SK-N-SH treated with all-trans-retinoic acid at 6 μM for 48 hours (cell line): ENCODE measurements at regions not wholly inside any gene's neighbourhood (a gene's known extent, or its start where the extent isn't known, plus 50 kb on each side); places are given as distances from the start of the nearest gene placed in this dataset.

Experiments
- ATAC-seq: fragments of 200-7000 bp; cut with Tn5 transposase; 3 replicates; pipeline ENCODE4 v1.9.1; 2020; ENCODE audit warnings: mild to moderate bottlenecking, moderate library complexity
- ARNTL ChIP-seq: fragments of 450-650 bp; formaldehyde crosslinking; IDR thresholded peaks from 2 replicates; pipeline ENCODE4 v1.5.0; 2020; ENCODE audit warnings: low read depth, mild to moderate bottlenecking, moderate library complexity, borderline replicate concordance
- BACH2 ChIP-seq: fragments of 250-450 bp; sonication (Bioruptor Pico); IDR thresholded peaks from 2 replicates; pipeline ENCODE4 v1.9.0; 2021; ENCODE audit warnings: mild to moderate bottlenecking, borderline replicate concordance
- CSDC2 ChIP-seq: fragments of 250-450 bp; sonication (Bioruptor Pico); IDR thresholded peaks from 2 replicates; pipeline ENCODE4 v1.5.0; 2020; ENCODE audit warnings: mild to moderate bottlenecking, moderate library complexity
- CSRNP3 ChIP-seq: fragments of 250-450 bp; sonication (Bioruptor Pico); IDR thresholded peaks from 2 replicates; pipeline ENCODE4 v1.5.1; 2021; ENCODE audit warnings: mild to moderate bottlenecking, moderate library complexity
- ESRRG ChIP-seq: fragments of 250-450 bp; sonication (Bioruptor Pico); IDR thresholded peaks from 2 replicates; pipeline ENCODE4 v1.6.1; 2021; ENCODE audit warnings: mild to moderate bottlenecking
- GLIS3 ChIP-seq: fragments of 250-450 bp; sonication (Bioruptor Pico); IDR thresholded peaks from 2 replicates; pipeline ENCODE4 v1.5.0; 2020; ENCODE audit warnings: mild to moderate bottlenecking, moderate library complexity
- OSR1 ChIP-seq: fragments of 250-450 bp; sonication (Bioruptor Pico); IDR thresholded peaks from 2 replicates; pipeline ENCODE4 v1.8.0; 2022; ENCODE audit warnings: moderate library complexity, mild to moderate bottlenecking, inconsistent platforms
- POU6F1 ChIP-seq: fragments of 250-450 bp; sonication (Bioruptor Pico); IDR thresholded peaks from 2 replicates; pipeline ENCODE4 v1.8.0; 2021; ENCODE audit warnings: low read depth, mild to moderate bottlenecking, moderate library complexity, borderline replicate concordance
- PPARA ChIP-seq: fragments of 250-450 bp; sonication (Bioruptor Pico); IDR thresholded peaks from 2 replicates; pipeline ENCODE4 v1.5.0; 2020; ENCODE audit warnings: mild to moderate bottlenecking, borderline replicate concordance
- RARB ChIP-seq: fragments of 250-450 bp; sonication (Bioruptor Pico); IDR thresholded peaks from 2 replicates; pipeline ENCODE4 v1.8.0; 2021; ENCODE audit warnings: mild to moderate bottlenecking, moderate library complexity
- SNAI2 ChIP-seq: fragments of 250-450 bp; sonication (Bioruptor Pico); IDR thresholded peaks from 2 replicates; pipeline ENCODE4 v1.5.0; 2020; ENCODE audit warnings: mild to moderate bottlenecking, moderate library complexity
- TCF4 ChIP-seq: fragments of 250-450 bp; sonication (Bioruptor Pico); IDR thresholded peaks from 2 replicates; pipeline ENCODE4 v1.8.0; 2021; ENCODE audit warnings: mild to moderate bottlenecking, moderate library complexity, borderline replicate concordance
- ZC3H10 ChIP-seq: fragments of 250-450 bp; sonication (Bioruptor Pico); IDR thresholded peaks from 2 replicates; pipeline ENCODE4 v1.5.1; 2021; ENCODE audit warnings: mild to moderate bottlenecking, moderate library complexity
- ZFP3 ChIP-seq: fragments of 250-450 bp; sonication (Bioruptor Pico); IDR thresholded peaks from 2 replicates; pipeline ENCODE4 v1.5.0; 2020; ENCODE audit warnings: mild to moderate bottlenecking, moderate library complexity
- ZFP30 ChIP-seq: fragments of 450-650 bp; formaldehyde crosslinking; IDR thresholded peaks from 2 replicates; pipeline ENCODE4 v1.5.0; 2022; ENCODE audit warnings: mild to moderate bottlenecking, moderate library complexity
- ZNF565 ChIP-seq: fragments of 450-650 bp; formaldehyde crosslinking; conservative IDR thresholded peaks from 2 replicates; pipeline ENCODE4 v1.5.0; 2020; ENCODE audit warnings: low read depth, mild to moderate bottlenecking, moderate library complexity
- ZNF70 ChIP-seq: fragments of 450-650 bp; formaldehyde crosslinking; IDR thresholded peaks from 2 replicates; pipeline ENCODE4 v1.5.0; 2020; ENCODE audit warnings: mild to moderate bottlenecking, moderate library complexity
- ZNF8 ChIP-seq: fragments of 450-650 bp; formaldehyde crosslinking; IDR thresholded peaks from 2 replicates; pipeline ENCODE4 v1.5.0; 2020; ENCODE audit warnings: mild to moderate bottlenecking, moderate library complexity
- TF ChIP-seq, protein P1 (sequence below): fragments of 250-450 bp; sonication (Bioruptor Pico); IDR thresholded peaks from 2 replicates; pipeline ENCODE4 v1.5.0; 2020; ENCODE audit warnings: mild to moderate bottlenecking, moderate library complexity
- TF ChIP-seq, protein P2 (sequence below): fragments of 250-450 bp; sonication (Bioruptor Pico); IDR thresholded peaks from 2 replicates; pipeline ENCODE4 v1.8.0; 2020; ENCODE audit warnings: mild to moderate bottlenecking, moderate library complexity, borderline replicate concordance

DNA sequence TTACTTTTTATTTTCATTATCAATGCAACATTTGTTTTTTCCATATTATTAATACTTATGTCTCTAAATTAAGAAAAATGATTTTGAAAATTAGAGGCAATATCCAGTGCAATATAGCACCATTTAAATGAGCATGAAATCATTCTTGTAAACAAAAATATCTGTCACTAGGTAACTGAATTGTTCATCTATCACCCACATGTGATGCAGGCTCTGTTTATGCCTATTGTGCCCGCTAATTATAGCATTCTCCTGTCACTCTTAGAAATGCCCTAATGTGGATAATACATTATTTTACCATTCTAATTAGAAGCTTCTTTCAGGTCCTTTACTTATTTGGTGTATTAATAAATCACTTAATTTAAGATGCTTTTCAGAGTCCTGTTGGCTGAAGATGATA, 1332.4 kb downstream of the AACS start (continued):
- TF ChIP-seq, protein P1, sequence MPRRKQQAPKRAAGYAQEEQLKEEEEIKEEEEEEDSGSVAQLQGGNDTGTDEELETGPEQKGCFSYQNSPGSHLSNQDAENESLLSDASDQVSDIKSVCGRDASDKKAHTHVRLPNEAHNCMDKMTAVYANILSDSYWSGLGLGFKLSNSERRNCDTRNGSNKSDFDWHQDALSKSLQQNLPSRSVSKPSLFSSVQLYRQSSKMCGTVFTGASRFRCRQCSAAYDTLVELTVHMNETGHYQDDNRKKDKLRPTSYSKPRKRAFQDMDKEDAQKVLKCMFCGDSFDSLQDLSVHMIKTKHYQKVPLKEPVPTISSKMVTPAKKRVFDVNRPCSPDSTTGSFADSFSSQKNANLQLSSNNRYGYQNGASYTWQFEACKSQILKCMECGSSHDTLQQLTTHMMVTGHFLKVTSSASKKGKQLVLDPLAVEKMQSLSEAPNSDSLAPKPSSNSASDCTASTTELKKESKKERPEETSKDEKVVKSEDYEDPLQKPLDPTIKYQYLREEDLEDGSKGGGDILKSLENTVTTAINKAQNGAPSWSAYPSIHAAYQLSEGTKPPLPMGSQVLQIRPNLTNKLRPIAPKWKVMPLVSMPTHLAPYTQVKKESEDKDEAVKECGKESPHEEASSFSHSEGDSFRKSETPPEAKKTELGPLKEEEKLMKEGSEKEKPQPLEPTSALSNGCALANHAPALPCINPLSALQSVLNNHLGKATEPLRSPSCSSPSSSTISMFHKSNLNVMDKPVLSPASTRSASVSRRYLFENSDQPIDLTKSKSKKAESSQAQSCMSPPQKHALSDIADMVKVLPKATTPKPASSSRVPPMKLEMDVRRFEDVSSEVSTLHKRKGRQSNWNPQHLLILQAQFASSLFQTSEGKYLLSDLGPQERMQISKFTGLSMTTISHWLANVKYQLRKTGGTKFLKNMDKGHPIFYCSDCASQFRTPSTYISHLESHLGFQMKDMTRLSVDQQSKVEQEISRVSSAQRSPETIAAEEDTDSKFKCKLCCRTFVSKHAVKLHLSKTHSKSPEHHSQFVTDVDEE (CRISPR knock-in tag) = no peak
- TF ChIP-seq ZC3H10 (CRISPR knock-in tag) (no peak), CSDC2 (CRISPR knock-in tag) (no peak), PPARA (CRISPR knock-in tag) (no peak), GLIS3 (CRISPR knock-in tag) (no peak), ZNF70 (CRISPR knock-in tag) (no peak), ZNF565 (no peak), ESRRG (CRISPR knock-in tag) (no peak)
- TF ChIP-seq, protein P2, sequence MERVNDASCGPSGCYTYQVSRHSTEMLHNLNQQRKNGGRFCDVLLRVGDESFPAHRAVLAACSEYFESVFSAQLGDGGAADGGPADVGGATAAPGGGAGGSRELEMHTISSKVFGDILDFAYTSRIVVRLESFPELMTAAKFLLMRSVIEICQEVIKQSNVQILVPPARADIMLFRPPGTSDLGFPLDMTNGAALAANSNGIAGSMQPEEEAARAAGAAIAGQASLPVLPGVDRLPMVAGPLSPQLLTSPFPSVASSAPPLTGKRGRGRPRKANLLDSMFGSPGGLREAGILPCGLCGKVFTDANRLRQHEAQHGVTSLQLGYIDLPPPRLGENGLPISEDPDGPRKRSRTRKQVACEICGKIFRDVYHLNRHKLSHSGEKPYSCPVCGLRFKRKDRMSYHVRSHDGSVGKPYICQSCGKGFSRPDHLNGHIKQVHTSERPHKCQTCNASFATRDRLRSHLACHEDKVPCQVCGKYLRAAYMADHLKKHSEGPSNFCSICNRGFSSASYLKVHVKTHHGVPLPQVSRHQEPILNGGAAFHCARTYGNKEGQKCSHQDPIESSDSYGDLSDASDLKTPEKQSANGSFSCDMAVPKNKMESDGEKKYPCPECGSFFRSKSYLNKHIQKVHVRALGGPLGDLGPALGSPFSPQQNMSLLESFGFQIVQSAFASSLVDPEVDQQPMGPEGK = no peak

- no peak for TF ChIP-seq ZC3H10 (CRISPR knock-in tag)
- TF ChIP-seq CSDC2 (CRISPR knock-in tag) = no peak
- no peak for TF ChIP-seq ZFP3
- TF ChIP-seq GLIS3 (CRISPR knock-in tag) = no peak
- TF ChIP-seq, all 23 proteins: peak for 0
- ATAC-seq = no peak
These were observed 1335.6 kb downstream of the AACS start for GRCh38 chr12:126400831-126401230.

DNA sequence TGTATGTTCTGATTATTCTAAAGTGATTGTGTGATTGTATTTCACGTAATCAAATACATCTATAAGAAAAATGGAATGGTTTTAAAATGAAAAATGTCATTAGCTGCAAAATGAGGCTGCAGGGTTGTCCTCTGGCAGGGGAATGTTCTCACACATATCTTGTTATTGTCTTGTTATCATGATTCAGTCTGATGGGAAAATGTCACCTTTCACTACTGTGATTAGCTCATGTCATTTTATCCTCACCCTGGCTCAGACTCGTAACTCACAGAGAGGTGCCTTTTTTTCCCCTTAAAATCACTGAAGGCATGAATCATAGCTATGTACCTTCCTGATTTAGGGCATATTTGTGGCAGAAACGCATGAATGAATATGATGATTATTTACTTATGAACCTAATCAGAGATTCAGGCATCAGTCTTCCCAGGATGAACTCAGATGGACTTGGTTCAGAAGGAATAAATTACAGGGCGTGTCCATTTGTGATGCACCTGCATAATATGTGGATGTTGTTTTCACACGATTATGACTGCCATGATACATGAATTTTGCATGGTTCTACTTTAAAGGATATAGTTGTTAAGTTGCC, 1339.2 kb downstream of the AACS start:
- no peak for TF ChIP-seq BACH2 (CRISPR knock-in tag)
- no peak for ATAC-seq

- TF ChIP-seq PPARA (CRISPR knock-in tag) (no peak), SNAI2 (CRISPR knock-in tag) (no peak), GLIS3 (CRISPR knock-in tag) (no peak), ZC3H10 (CRISPR knock-in tag) (no peak), CSDC2 (CRISPR knock-in tag) (no peak), RARB (CRISPR knock-in tag) (no peak), ZFP30 (CRISPR knock-in tag) (no peak), CSRNP3 (no peak), ZNF565 (no peak), OSR1 (CRISPR knock-in tag) (no peak), POU6F1 (CRISPR knock-in tag) (no peak), ZNF70 (CRISPR knock-in tag) (no peak), TCF4 (CRISPR knock-in tag) (no peak), ARNTL (no peak), ZNF8 (CRISPR knock-in tag) (no peak)
- TF ChIP-seq, protein P2 = no peak
- TF ChIP-seq, all 23 proteins: peak for 0
- no peak for ATAC-seq
These were observed 1353.2 kb downstream of the AACS start for GRCh38 chr12:126418400-126418799.
